MM.1S (cell line): ENCODE measurements at regions not wholly inside any gene's neighbourhood (a gene's known extent, or its start where the extent isn't known, plus 50 kb on each side); places are given as distances from the start of the nearest gene placed in this dataset.

Experiments
- EZH2 ChIP-seq: fragments of 300-600 bp; sonication (generic); optimal IDR thresholded peaks from 2 replicates; pipeline ENCODE3; 2017; ENCODE audit warnings: low read depth, mild to moderate bottlenecking, antibody characterized with exemption, low read length, mixed read lengths
- EZH2phosphoT487 ChIP-seq: fragments of 300-600 bp; sonication (generic); IDR thresholded peaks from 2 replicates; pipeline ENCODE4 v1.6.1; 2018; ENCODE audit warnings: antibody characterized with exemption, low read length
- TF ChIP-seq, protein P1 (sequence below): fragments of 300-600 bp; sonication (generic); IDR thresholded peaks from 2 replicates; pipeline ENCODE4 v1.5.1; 2016; ENCODE audit warnings: antibody characterized with exemption, low read length, mixed read lengths

DNA sequence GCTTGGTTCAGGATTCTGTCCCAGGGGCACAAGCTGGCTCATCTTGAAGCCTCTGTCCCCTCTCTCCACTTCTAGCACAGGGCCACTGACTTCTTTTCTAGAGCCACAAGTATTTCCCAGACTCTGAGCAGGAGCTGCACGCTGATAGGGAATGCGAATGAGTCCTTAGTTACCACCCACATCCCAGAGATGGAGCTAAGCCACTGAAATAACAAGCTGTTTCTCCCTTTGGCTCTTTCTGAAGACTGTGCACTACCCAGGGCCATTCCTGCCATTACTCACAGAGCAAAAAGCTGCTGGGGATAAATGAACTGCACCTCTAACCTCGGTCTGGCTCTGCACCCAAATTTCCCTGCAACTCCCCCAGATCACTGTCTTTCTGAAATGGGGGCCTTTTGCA, 70.6 kb downstream of the TSN start:
- TF ChIP-seq EZH2phosphoT487 (no peak), EZH2 (no peak)
- TF ChIP-seq, protein P1, sequence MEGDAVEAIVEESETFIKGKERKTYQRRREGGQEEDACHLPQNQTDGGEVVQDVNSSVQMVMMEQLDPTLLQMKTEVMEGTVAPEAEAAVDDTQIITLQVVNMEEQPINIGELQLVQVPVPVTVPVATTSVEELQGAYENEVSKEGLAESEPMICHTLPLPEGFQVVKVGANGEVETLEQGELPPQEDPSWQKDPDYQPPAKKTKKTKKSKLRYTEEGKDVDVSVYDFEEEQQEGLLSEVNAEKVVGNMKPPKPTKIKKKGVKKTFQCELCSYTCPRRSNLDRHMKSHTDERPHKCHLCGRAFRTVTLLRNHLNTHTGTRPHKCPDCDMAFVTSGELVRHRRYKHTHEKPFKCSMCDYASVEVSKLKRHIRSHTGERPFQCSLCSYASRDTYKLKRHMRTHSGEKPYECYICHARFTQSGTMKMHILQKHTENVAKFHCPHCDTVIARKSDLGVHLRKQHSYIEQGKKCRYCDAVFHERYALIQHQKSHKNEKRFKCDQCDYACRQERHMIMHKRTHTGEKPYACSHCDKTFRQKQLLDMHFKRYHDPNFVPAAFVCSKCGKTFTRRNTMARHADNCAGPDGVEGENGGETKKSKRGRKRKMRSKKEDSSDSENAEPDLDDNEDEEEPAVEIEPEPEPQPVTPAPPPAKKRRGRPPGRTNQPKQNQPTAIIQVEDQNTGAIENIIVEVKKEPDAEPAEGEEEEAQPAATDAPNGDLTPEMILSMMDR = no peak
